IMR-90 (cell line): ENCODE measurements at regions not wholly inside any gene's neighbourhood (a gene's known extent, or its start where the extent isn't known, plus 50 kb on each side); places are given as distances from the start of the nearest gene placed in this dataset.

Experiments used
- ATAC-seq: fragments of 200-7000 bp; cut with Tn5 transposase; 2 replicates; pipeline ENCODE4 v1.9.1; 2020; ENCODE audit warnings: low read depth, mild to moderate bottlenecking, moderate library complexity
- BruUV-seq: library from RNA; stranded (reverse); fragments of 400-500 nt; replicated peaks from 2 replicates; lab custom pipeline; 2021; lab: Mats Ljungman, UMichigan
- CTCF ChIA-PET: fragments of 300-600 bp; formaldehyde crosslinking; extraction: SDS; loops from one replicate; lab custom pipeline; 2021; ENCODE audit warnings: antibody characterized with exemption; lab: Yijun Ruan, JAX
- POLR2A ChIA-PET: fragments of 300-600 bp; sonication (Branson Sonifier 250); formaldehyde crosslinking; loops from one replicate; lab custom pipeline; 2022; ENCODE audit warnings: antibody characterized with exemption; ENCODE audit not compliant: unreplicated experiment; lab: Charles Lee
- DNase-seq: peaks from one replicate; pipeline ENCODE4 v3.0.0; 2013
- H2AFZ ChIP-seq: replicated peaks from 2 replicates; pipeline ENCODE3; 2013; ENCODE audit warnings: low read length, mild to moderate bottlenecking; ENCODE audit not compliant: poor library complexity
- H2AK5ac ChIP-seq: 2 replicates; pipeline ENCODE4 v1.6.1; 2013; ENCODE audit warnings: low read depth, low read length, inconsistent platforms
- H2AK9ac ChIP-seq: replicated peaks from 2 replicates; pipeline ENCODE3; 2013; ENCODE audit warnings: mild to moderate bottlenecking, low read depth, low read length, moderate library complexity; ENCODE audit not compliant: poor library complexity
- H2BK120ac ChIP-seq: 2 replicates; pipeline ENCODE4 v1.6.1; 2013; ENCODE audit warnings: low read depth, low read length, inconsistent platforms
- H2BK15ac ChIP-seq: 3 replicates; pipeline ENCODE4 v1.6.1; 2013; ENCODE audit warnings: low read depth, low read length, inconsistent platforms
- H2BK20ac ChIP-seq: 2 replicates; pipeline ENCODE4 v1.6.1; 2013; ENCODE audit warnings: low read depth, mild to moderate bottlenecking, inconsistent platforms, low read length, moderate library complexity
- H2BK5ac ChIP-seq: 2 replicates; pipeline ENCODE4 v1.6.1; 2013; ENCODE audit warnings: mild to moderate bottlenecking, low read depth, low read length, inconsistent platforms; ENCODE audit not compliant: poor library complexity, severe bottlenecking
- H3K14ac ChIP-seq: replicated peaks from 2 replicates; pipeline ENCODE4 v1.6.1; 2013; ENCODE audit warnings: low read depth, low read length, inconsistent platforms
- H3K18ac ChIP-seq: 2 replicates; pipeline ENCODE4 v1.6.1; 2013; ENCODE audit warnings: low read depth, low read length, control low read depth
- H3K23ac ChIP-seq: 2 replicates; pipeline ENCODE4 v1.6.1; 2013; ENCODE audit warnings: low read depth, low read length, inconsistent platforms
- H3K27ac ChIP-seq: 2 replicates; pipeline ENCODE4 v1.5.1; 2013; ENCODE audit warnings: mild to moderate bottlenecking, control low read depth, low read length; ENCODE audit not compliant: insufficient read depth
- H3K27me3 ChIP-seq: 2 replicates; pipeline ENCODE4 v1.6.1; 2013; ENCODE audit warnings: low read length; ENCODE audit not compliant: control insufficient read depth, insufficient read depth
- H3K36me3 ChIP-seq: 2 replicates; pipeline ENCODE4 v1.6.1; 2013; ENCODE audit warnings: low read length, mixed read lengths; ENCODE audit not compliant: control insufficient read depth, insufficient read depth
- H3K4ac ChIP-seq: 2 replicates; pipeline ENCODE4 v1.6.1; 2013; ENCODE audit warnings: low read depth, low read length, inconsistent platforms
- H3K4me1 ChIP-seq: 2 replicates; pipeline ENCODE4 v1.6.1; 2013; ENCODE audit warnings: low read length, mixed read lengths; ENCODE audit not compliant: control insufficient read depth, insufficient read depth
- H3K4me2 ChIP-seq: 2 replicates; pipeline ENCODE4 v1.6.1; 2013; ENCODE audit warnings: low read depth, mild to moderate bottlenecking, control low read depth, low read length, moderate library complexity
- H3K4me3 ChIP-seq: 2 replicates; pipeline ENCODE4 v1.5.1; 2013; ENCODE audit warnings: low read depth, mild to moderate bottlenecking, control low read depth, low read length, moderate library complexity; ENCODE audit not compliant: insufficient read depth
- H3K56ac ChIP-seq: 2 replicates; pipeline ENCODE4 v1.6.1; 2013; ENCODE audit warnings: low read length, inconsistent platforms; ENCODE audit not compliant: insufficient read depth; ENCODE audit errors: extremely low read depth
- H3K79me1 ChIP-seq, 2 experiments: 2 replicates each; pipeline ENCODE4 v1.6.1; 2013; ENCODE audit warnings: low read length in 2 of 2, inconsistent platforms in 1 of 2, low read depth in 1 of 2
- H3K9ac ChIP-seq: 2 replicates; pipeline ENCODE4 v1.6.1; 2013; ENCODE audit warnings: low read depth, low read length, control low read depth
- H3K9me1 ChIP-seq: 2 replicates; pipeline ENCODE4 v1.6.1; 2013; ENCODE audit warnings: low read length, inconsistent platforms; ENCODE audit not compliant: insufficient read depth
- H3K9me3 ChIP-seq: 2 replicates; pipeline ENCODE4 v1.6.1; 2013; ENCODE audit warnings: low read length; ENCODE audit not compliant: control insufficient read depth, insufficient read depth
- H4K20me1 ChIP-seq: 2 replicates; pipeline ENCODE4 v1.6.1; 2013; ENCODE audit warnings: low read length, inconsistent platforms; ENCODE audit not compliant: insufficient read depth
- H4K5ac ChIP-seq: 2 replicates; pipeline ENCODE4 v1.6.1; 2013; ENCODE audit warnings: mild to moderate bottlenecking, low read depth, low read length, control low read depth
- H4K8ac ChIP-seq, 2 experiments: 2 replicates each; pipeline ENCODE4 v1.6.1; 2013; ENCODE audit warnings: low read depth in 2 of 2, low read length in 2 of 2, control low read depth in 1 of 2, inconsistent platforms in 1 of 2
- H4K91ac ChIP-seq: 2 replicates; pipeline ENCODE4 v1.6.1; 2013; ENCODE audit warnings: low read depth, low read length, inconsistent platforms; ENCODE audit not compliant: insufficient read depth
- BHLHE40 ChIP-seq: fragments of 150-350 bp; IDR thresholded peaks from 2 replicates; pipeline ENCODE4 v1.6.1; 2016; ENCODE audit warnings: mild to moderate bottlenecking, low read depth, low read length
- CEBPB ChIP-seq: IDR thresholded peaks from 2 replicates; pipeline ENCODE4 v1.6.1; 2012; ENCODE audit warnings: low read depth, low read length, improper control_type of control experiment
- CHD1 ChIP-seq: IDR thresholded peaks from 2 replicates; pipeline ENCODE4 v1.6.1; 2012; ENCODE audit warnings: low read depth, low read length, improper control_type of control experiment
- CTCF ChIP-seq: conservative IDR thresholded peaks from 2 replicates; pipeline ENCODE4 v1.5.1; 2012; ENCODE audit warnings: mild to moderate bottlenecking, low read depth, low read length, improper control_type of control experiment
- ELK1 ChIP-seq: fragments of 150-350 bp; IDR thresholded peaks from 2 replicates; pipeline ENCODE4 v1.6.1; 2016; ENCODE audit warnings: low read depth, mild to moderate bottlenecking, low read length, moderate library complexity, borderline replicate concordance
- FOS ChIP-seq: fragments of 150-350 bp; IDR thresholded peaks from 2 replicates; pipeline ENCODE4 v1.6.1; 2016; ENCODE audit warnings: low read depth, low read length
- MAFK ChIP-seq: IDR thresholded peaks from 2 replicates; pipeline ENCODE4 v1.6.1; 2012; ENCODE audit warnings: low read depth, low read length, improper control_type of control experiment
- MAZ ChIP-seq: IDR thresholded peaks from 2 replicates; pipeline ENCODE4 v1.6.1; 2012; ENCODE audit warnings: low read depth, mild to moderate bottlenecking, low read length, improper control_type of control experiment, moderate library complexity, borderline replicate concordance
- NFE2L2 ChIP-seq: fragments of 150-350 bp; IDR thresholded peaks from 2 replicates; pipeline ENCODE4 v1.6.1; 2016; ENCODE audit warnings: low read depth, mild to moderate bottlenecking, low read length
- RAD21 ChIP-seq: IDR thresholded peaks from 2 replicates; pipeline ENCODE4 v1.6.1; 2012; ENCODE audit warnings: low read length, improper control_type of control experiment
- RCOR1 ChIP-seq: IDR thresholded peaks from 2 replicates; pipeline ENCODE4 v1.6.1; 2012; ENCODE audit warnings: mild to moderate bottlenecking, low read length, improper control_type of control experiment; ENCODE audit not compliant: insufficient replicate concordance
- SMC3 ChIP-seq: fragments of 150-350 bp; IDR thresholded peaks from 2 replicates; pipeline ENCODE4 v1.6.1; 2016; ENCODE audit warnings: low read depth, mild to moderate bottlenecking, antibody characterized with exemption, low read length, moderate library complexity
- WGBS, 2 experiments: methylation state at CpG; one replicate each; pipeline versions ENCODE4 v1.1.5 to v1.1.7; 2013; ENCODE audit warnings: missing lambda C conversion rate in 2 of 2; ENCODE audit not compliant: insufficient read length in 1 of 2; ENCODE audit errors: extremely low coverage in 2 of 2; 5-methylcytosine and 5-hydroxymethylcytosine counted together
- dilution Hi-C: fragments of 300-500 bp; cut with HindIII; formaldehyde crosslinking; loops from one replicate; pipeline ENCODE4 v1.14.3; 2018; ENCODE audit warnings: low sequenced_read_pairs; ENCODE audit not compliant: unreplicated experiment
- in situ Hi-C: fragments of 300-500 bp; cut with MboI; formaldehyde crosslinking; loops from 3 replicates; pipeline ENCODE4 v1.14.3; 2019; ENCODE audit warnings: low sequenced_read_pairs, inconsistent platforms, mixed read lengths
- intact Hi-C: fragments of 100-400 bp; cut with micrococcal nuclease; formaldehyde crosslinking; loops from 2 replicates; pipeline ENCODE4 v1.10.0; 2022

DNA sequence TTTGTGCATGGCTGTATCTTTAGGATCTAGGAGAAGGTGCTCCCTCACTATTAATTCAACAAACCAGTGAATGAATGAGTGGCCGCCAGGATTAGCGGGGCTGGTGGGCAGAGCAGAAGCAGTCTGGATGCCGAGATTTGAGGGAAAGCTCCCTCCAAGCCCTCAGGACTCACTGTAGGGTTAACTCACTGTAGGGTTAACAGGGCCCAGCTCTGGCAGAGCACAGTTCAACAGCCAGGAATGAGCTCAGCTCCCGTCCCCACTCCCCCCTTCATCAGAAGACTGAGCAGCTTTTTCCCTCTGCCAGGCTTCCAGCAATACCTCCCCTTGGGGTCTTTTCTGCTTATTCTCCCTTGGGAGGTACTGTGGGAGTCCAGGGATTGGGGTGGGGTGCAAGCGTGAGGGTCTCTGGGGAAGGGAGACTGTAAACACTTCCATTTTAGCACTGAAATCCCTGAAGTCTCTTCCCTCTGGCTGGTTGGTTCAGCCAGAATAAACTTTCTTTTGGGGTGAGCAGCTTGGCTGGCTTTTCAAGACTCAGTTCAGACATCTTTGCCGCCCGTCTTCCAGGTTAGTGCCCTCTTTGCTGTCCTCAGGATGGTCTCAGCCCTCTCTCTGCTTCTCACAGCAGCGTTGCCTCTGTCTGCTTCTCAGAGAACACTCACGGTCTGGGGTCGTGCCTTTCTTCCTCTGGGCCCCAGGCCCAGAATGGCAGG lies 53.7 kb upstream of the WSB1 start:
- Histone ChIP-seq H3K27me3 (no peaks in the 10 kb centered on the region; the same call in 1 of the 2 replicates), H3K9me3 (no peaks in the 10 kb centered on the region), H2BK20ac (no peak overlapping the region), H3K4ac (no peak overlapping the region), H2BK5ac (no peak overlapping the region), H4K8ac (no peak overlapping the region), H3K14ac (no peak overlapping the region), H3K79me1 (no peaks in the 10 kb centered on the region), H2AK5ac (no peak overlapping the region), H4K91ac (no peak overlapping the region), H4K5ac (no peak overlapping the region), H2BK15ac (no peak overlapping the region), H2AFZ (peak overlapping the region; percentile 28), H3K4me2 (no peak overlapping the region), H3K9ac (no peak overlapping the region), H4K20me1 (no peaks in the 10 kb centered on the region), H3K56ac (no peak overlapping the region), H2BK120ac (no peak overlapping the region), H3K36me3 (no peaks in the 10 kb centered on the region), H2AK9ac (no peak overlapping the region), H3K23ac (no peak overlapping the region), H3K18ac (no peak overlapping the region; the same call in 1 of the 2 replicates), H3K4me1 (peaks cover 12% of the 10 kb centered on the region), H3K27ac (no peak overlapping the region), H3K9me1 (peaks cover 7% of the 10 kb centered on the region; the same call in 1 of the 2 replicates), H3K4me3 (no peak overlapping the region)
- ATAC-seq (no peak), DNase-seq (no peak)
- ChIA-PET POLR2A (no interaction called here), CTCF (no interaction called here)
- intact Hi-C loops, result loop anchor here (10.0 kb wide), 1 partner anchor 215 kb away; the partner anchor contains the start of gene KSR1
- TF ChIP-seq CHD1, result no peak
- TF ChIP-seq CTCF, result no peak
- TF ChIP-seq RCOR1, result no peak
- TF ChIP-seq CEBPB, result no peak
- no peak for TF ChIP-seq MAFK
- TF ChIP-seq NFE2L2, result no peak
- no peak for TF ChIP-seq SMC3
- no peak for TF ChIP-seq RAD21
- TF ChIP-seq FOS, result no peak
- TF ChIP-seq ELK1, result no peak
- TF ChIP-seq MAZ, result no peak
- no peak for TF ChIP-seq BHLHE40
- no CpG with 5 or more reads among the region's 10 CpGs for WGBS, 2 experiments
- dilution Hi-C loops, result loop anchor here (25.0 kb wide), 1 partner anchor 97 kb away; no protein-coding TSS in a partner anchor
- in situ Hi-C loops, result loop anchor here (5.0 to 25.0 kb wide), 4 partner anchors 92 to 522 kb away; no protein-coding TSS in a partner anchor
- BruUV-seq, result no TSS peak
